Coronary artery (tissue), 2 donors: ENCODE measurements at regions not wholly inside any gene's neighbourhood (a gene's known extent, or its start where the extent isn't known, plus 50 kb on each side); places are given as distances from the start of the nearest gene placed in this dataset.

Experiments
- DNase-seq: peaks from one replicate; pipeline ENCODE4 v3.0.0-alpha.2; 2017; ENCODE audit warnings: low spot score
- H3K27ac ChIP-seq, 2 donors: fragments of 200-600 bp; sonication (generic); one replicate each; pipeline ENCODE4 v1.5.1; 2016 to 2019
- H3K4me3 ChIP-seq: fragments of 200-600 bp; sonication (generic); 2 replicates; pipeline ENCODE4 v1.5.1; 2016; ENCODE audit warnings: mild to moderate bottlenecking, moderate library complexity
- CTCF ChIP-seq: fragments of 200-600 bp; sonication (generic); IDR thresholded peaks from one replicate; pipeline ENCODE4 v1.5.1; 2019; ENCODE audit warnings: antibody characterized with exemption

GRCh38 chr2:30392097-30392496 is 54.9 kb upstream of the LCLAT1 start:
- no peak for TF ChIP-seq CTCF
- no peak overlapping the region for H3K4me3 ChIP-seq
- no peak overlapping the region for H3K27ac ChIP-seq
- DNase-seq: no peak

- no peak for TF ChIP-seq CTCF
- DNase-seq: no peak
- Histone ChIP-seq H3K4me3 (no peak overlapping the region), H3K27ac (no peak overlapping the region)
Measured at GRCh38 chr2:30393510-30393909, 53.5 kb upstream of the LCLAT1 start.

- Histone ChIP-seq H3K27ac (no peak overlapping the region), H3K4me3 (no peak overlapping the region)
- DNase-seq: no peak
- TF ChIP-seq CTCF: no peak
Measured at GRCh38 chr2:30394096-30394495, 53.0 kb upstream of the LCLAT1 start.

- Histone ChIP-seq H3K4me3 (no peak overlapping the region), H3K27ac (no peak overlapping the region)
- no peak for DNase-seq
- no peak for TF ChIP-seq CTCF
Measured at GRCh38 chr2:30396436-30397232, 50.4 kb upstream of the LCLAT1 start.
